ENCODE measurements at regions not wholly inside any gene's neighbourhood (a gene's known extent, or its start where the extent isn't known, plus 50 kb on each side); places are given as distances from the start of the nearest gene placed in this dataset.

GRCh38 chr20:55031971-55032370 lies 556.6 kb downstream of the DOK5 start:
- DNase-seq, result no peak
- Histone ChIP-seq H3K79me1 (replicated peaks; ENCODE audit: low read length, poor library complexity, severe bottlenecking) (no peaks in the 10 kb centered on the region), H3K18ac (ENCODE audit: low read depth in 1 of 2, low read length in 2 of 2) (no peak overlapping the region), H3K23ac (ENCODE audit: low read length in 2 of 2) (no peak overlapping the region), H3K4me2 (ENCODE audit: low read length, poor library complexity, severe bottlenecking) (no peak overlapping the region), H2BK120ac (ENCODE audit: low read depth, low read length) (no peak overlapping the region), H4K8ac (ENCODE audit: low read length) (no peak overlapping the region), H3K9ac (ENCODE audit: low read length) (no peak overlapping the region), H2BK15ac (ENCODE audit: low read depth, poor library complexity, severe bottlenecking) (no peak overlapping the region), H3K36me3 (ENCODE audit: control insufficient read depth in 1 of 2, insufficient read depth in 2 of 2, low read depth in 1 of 2, low read length in 2 of 2) (no peaks in the 10 kb centered on the region), H3K14ac (ENCODE audit: low read length in 2 of 2) (no peak overlapping the region), H2AFZ (ENCODE audit: low read depth, low read length) (no peak overlapping the region), H3K4me3 (ENCODE audit: insufficient read depth in 1 of 2, low read depth in 1 of 2, low read length in 2 of 2) (no peak overlapping the region), H4K91ac (ENCODE audit: low read length) (no peak overlapping the region), H3K27ac (ENCODE audit: low read length, poor library complexity, severe bottlenecking) (no peak overlapping the region), H2BK12ac (ENCODE audit: low read length in 2 of 2) (no peak overlapping the region), H3K4me1 (ENCODE audit: control insufficient read depth, insufficient read depth, low read depth, low read length) (no peaks in the 10 kb centered on the region), H3K27me3 (ENCODE audit: control insufficient read depth in 1 of 2, insufficient read depth in 1 of 2, low read length in 2 of 2) (no peaks in the 10 kb centered on the region), H2AK5ac (ENCODE audit: low read length, severe bottlenecking) (no peak overlapping the region), H2BK5ac (ENCODE audit: low read depth, low read length, poor library complexity, severe bottlenecking) (no peak overlapping the region), H3K9me3 (ENCODE audit: control insufficient read depth, low read length) (no peaks in the 10 kb centered on the region), H3K4ac (ENCODE audit: low read depth in 1 of 2, low read length in 2 of 2) (no peak overlapping the region)

DNA sequence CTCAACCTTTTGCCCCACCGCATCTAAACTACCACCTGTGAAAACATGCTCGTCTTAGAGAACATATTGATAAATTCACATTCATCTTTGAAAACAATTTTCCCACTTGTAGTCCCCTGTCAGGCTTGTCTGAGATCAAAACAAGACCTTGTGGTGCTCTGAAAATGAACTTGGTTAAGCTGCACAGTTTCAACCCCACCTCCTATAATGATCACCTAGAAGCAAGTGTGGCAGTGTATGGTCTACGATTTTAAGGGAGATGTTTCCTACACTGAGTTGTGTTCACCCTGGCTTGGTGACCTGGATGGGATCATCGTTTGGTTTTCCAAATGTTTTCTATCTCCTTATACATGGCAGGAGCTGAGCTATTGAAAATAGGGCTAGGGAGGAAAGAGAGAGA lies 539.4 kb downstream of the DOK5 start:
- 70% methylated on average over 4 of the region's 4 CpGs for WGBS

DNA sequence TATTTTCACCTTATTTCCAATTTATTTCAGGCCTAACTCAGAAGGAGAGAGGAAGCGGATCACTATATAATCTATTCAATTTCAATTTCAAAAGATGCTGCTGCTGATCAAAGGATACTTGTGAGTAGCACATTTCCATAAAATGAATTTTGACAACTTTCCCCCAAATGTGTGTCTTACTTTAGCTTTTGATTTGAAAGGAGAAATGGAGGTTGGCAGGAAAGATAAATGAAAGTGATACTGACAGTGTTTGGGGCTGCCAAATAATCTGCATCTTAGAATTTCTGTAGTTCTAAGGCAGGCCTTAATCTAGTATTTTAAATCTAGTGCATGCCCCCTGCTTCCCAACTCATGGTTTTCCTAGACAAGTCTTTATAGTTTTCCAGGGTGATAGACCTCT lies 535.4 kb downstream of the DOK5 start:
- no peak overlapping the region for H2AFZ ChIP-seq (ENCODE audit: low read depth, low read length)
- DNase-seq, result no peak
- H4K8ac ChIP-seq (ENCODE audit: low read length), result no peak overlapping the region
- no peak overlapping the region for H2BK12ac ChIP-seq (ENCODE audit: low read length in 2 of 2)
- H3K4me1 ChIP-seq (ENCODE audit: control insufficient read depth, insufficient read depth, low read depth, low read length), result no peaks in the 10 kb centered on the region
- no peak overlapping the region for H3K4me2 ChIP-seq (ENCODE audit: low read length, poor library complexity, severe bottlenecking)
- H3K14ac ChIP-seq (ENCODE audit: low read length in 2 of 2), result no peak overlapping the region
- no peak overlapping the region for H3K18ac ChIP-seq (ENCODE audit: low read depth in 1 of 2, low read length in 2 of 2)
- no CpG with 5 or more reads among the region's 1 CpG for WGBS
- H4K91ac ChIP-seq (ENCODE audit: low read length), result no peak overlapping the region
- no peak overlapping the region for H3K4me3 ChIP-seq (ENCODE audit: insufficient read depth in 1 of 2, low read depth in 1 of 2, low read length in 2 of 2)
- no peak overlapping the region for H3K27ac ChIP-seq (ENCODE audit: low read length, poor library complexity, severe bottlenecking)
- no peak overlapping the region for H3K4ac ChIP-seq (ENCODE audit: low read depth in 1 of 2, low read length in 2 of 2)
- H3K23ac ChIP-seq (ENCODE audit: low read length in 2 of 2), result no peak overlapping the region
- no peaks in the 10 kb centered on the region for H3K27me3 ChIP-seq (ENCODE audit: control insufficient read depth in 1 of 2, insufficient read depth in 1 of 2, low read length in 2 of 2)
- H3K36me3 ChIP-seq (ENCODE audit: control insufficient read depth in 1 of 2, insufficient read depth in 2 of 2, low read depth in 1 of 2, low read length in 2 of 2), result no peaks in the 10 kb centered on the region
- H3K79me1 ChIP-seq (replicated peaks; ENCODE audit: low read length, poor library complexity, severe bottlenecking), result no peaks in the 10 kb centered on the region
- no peak overlapping the region for H3K9ac ChIP-seq (ENCODE audit: low read length)
- no peak overlapping the region for H2BK5ac ChIP-seq (ENCODE audit: low read depth, low read length, poor library complexity, severe bottlenecking)
- H2BK15ac ChIP-seq (ENCODE audit: low read depth, poor library complexity, severe bottlenecking), result no peak overlapping the region
- no peaks in the 10 kb centered on the region for H3K9me3 ChIP-seq (ENCODE audit: control insufficient read depth, low read length)
- H2BK120ac ChIP-seq (ENCODE audit: low read depth, low read length), result no peak overlapping the region
- no peak overlapping the region for H2AK5ac ChIP-seq (ENCODE audit: low read length, severe bottlenecking)

More for the DNA sequence above, 539.4 kb downstream of the DOK5 start:
- Histone ChIP-seq H2BK5ac (ENCODE audit: low read depth, low read length, poor library complexity, severe bottlenecking) (no peak overlapping the region), H3K9ac (ENCODE audit: low read length) (no peak overlapping the region), H3K4ac (ENCODE audit: low read depth in 1 of 2, low read length in 2 of 2) (no peak overlapping the region), H3K27ac (ENCODE audit: low read length, poor library complexity, severe bottlenecking) (no peak overlapping the region), H2AK5ac (ENCODE audit: low read length, severe bottlenecking) (no peak overlapping the region), H4K8ac (ENCODE audit: low read length) (no peak overlapping the region), H3K9me3 (ENCODE audit: control insufficient read depth, low read length) (no peaks in the 10 kb centered on the region), H3K36me3 (ENCODE audit: control insufficient read depth in 1 of 2, insufficient read depth in 2 of 2, low read depth in 1 of 2, low read length in 2 of 2) (no peaks in the 10 kb centered on the region), H3K4me2 (ENCODE audit: low read length, poor library complexity, severe bottlenecking) (no peak overlapping the region), H3K27me3 (ENCODE audit: control insufficient read depth in 1 of 2, insufficient read depth in 1 of 2, low read length in 2 of 2) (no peaks in the 10 kb centered on the region), H3K14ac (ENCODE audit: low read length in 2 of 2) (no peak overlapping the region), H2BK15ac (ENCODE audit: low read depth, poor library complexity, severe bottlenecking) (no peak overlapping the region), H3K23ac (ENCODE audit: low read length in 2 of 2) (no peak overlapping the region), H3K18ac (ENCODE audit: low read depth in 1 of 2, low read length in 2 of 2) (no peak overlapping the region), H2AFZ (ENCODE audit: low read depth, low read length) (no peak overlapping the region), H3K4me1 (ENCODE audit: control insufficient read depth, insufficient read depth, low read depth, low read length) (no peaks in the 10 kb centered on the region), H4K91ac (ENCODE audit: low read length) (no peak overlapping the region), H2BK12ac (ENCODE audit: low read length in 2 of 2) (no peak overlapping the region), H3K79me1 (replicated peaks; ENCODE audit: low read length, poor library complexity, severe bottlenecking) (no peaks in the 10 kb centered on the region), H2BK120ac (ENCODE audit: low read depth, low read length) (no peak overlapping the region), H3K4me3 (ENCODE audit: insufficient read depth in 1 of 2, low read depth in 1 of 2, low read length in 2 of 2) (no peak overlapping the region)
- no peak for DNase-seq

- DNase-seq, result no peak
- Histone ChIP-seq H3K9me3 (ENCODE audit: control insufficient read depth, low read length) (no peaks in the 10 kb centered on the region), H4K91ac (ENCODE audit: low read length) (no peak overlapping the region), H3K18ac (ENCODE audit: low read depth in 1 of 2, low read length in 2 of 2) (no peak overlapping the region), H3K4me2 (ENCODE audit: low read length, poor library complexity, severe bottlenecking) (no peak overlapping the region), H3K4me1 (ENCODE audit: control insufficient read depth, insufficient read depth, low read depth, low read length) (no peaks in the 10 kb centered on the region), H2BK120ac (ENCODE audit: low read depth, low read length) (no peak overlapping the region), H2BK5ac (ENCODE audit: low read depth, low read length, poor library complexity, severe bottlenecking) (no peak overlapping the region), H3K4me3 (ENCODE audit: insufficient read depth in 1 of 2, low read depth in 1 of 2, low read length in 2 of 2) (no peak overlapping the region), H3K79me1 (replicated peaks; ENCODE audit: low read length, poor library complexity, severe bottlenecking) (no peaks in the 10 kb centered on the region), H3K27ac (ENCODE audit: low read length, poor library complexity, severe bottlenecking) (no peak overlapping the region), H2BK15ac (ENCODE audit: low read depth, poor library complexity, severe bottlenecking) (no peak overlapping the region), H3K4ac (ENCODE audit: low read depth in 1 of 2, low read length in 2 of 2) (no peak overlapping the region), H3K27me3 (ENCODE audit: control insufficient read depth in 1 of 2, insufficient read depth in 1 of 2, low read length in 2 of 2) (no peaks in the 10 kb centered on the region), H2AFZ (ENCODE audit: low read depth, low read length) (no peak overlapping the region), H2AK5ac (ENCODE audit: low read length, severe bottlenecking) (no peak overlapping the region), H3K23ac (ENCODE audit: low read length in 2 of 2) (no peak overlapping the region), H4K8ac (ENCODE audit: low read length) (no peak overlapping the region), H3K36me3 (ENCODE audit: control insufficient read depth in 1 of 2, insufficient read depth in 2 of 2, low read depth in 1 of 2, low read length in 2 of 2) (no peaks in the 10 kb centered on the region), H2BK12ac (ENCODE audit: low read length in 2 of 2) (no peak overlapping the region), H3K9ac (ENCODE audit: low read length) (no peak overlapping the region), H3K14ac (ENCODE audit: low read length in 2 of 2) (no peak overlapping the region)
- WGBS, result 33% methylated on average over 1 of the region's 2 CpGs
Measured at GRCh38 chr20:55009066-55009465, 533.7 kb downstream of the DOK5 start.

All from mesenchymal stem cell (in vitro differentiated cells and primary cell).